Chondrocyte (in vitro differentiated cells): ENCODE measurements at regions not wholly inside any gene's neighbourhood (a gene's known extent, or its start where the extent isn't known, plus 50 kb on each side); places are given as distances from the start of the nearest gene placed in this dataset.

Source experiments
- DNase-seq: peaks from one replicate; pipeline ENCODE4 v3.0.0; 2021; ENCODE audit warnings: mixed read lengths, low spot score
- H3K27ac Mint-ChIP-seq: one replicate; pipeline ENCODE4 v1.8.0; 2021; ENCODE audit warnings: mild to moderate bottlenecking, moderate library complexity, mixed read lengths; ENCODE audit not compliant: unreplicated experiment
- H3K27me3 Mint-ChIP-seq: 2 replicates; pipeline ENCODE4 v1.8.0; 2021; ENCODE audit warnings: low read depth, mixed read lengths
- H3K36me3 Mint-ChIP-seq: 2 replicates; pipeline ENCODE4 v1.8.0; 2021; ENCODE audit warnings: low read depth, mixed read lengths
- H3K4me1 Mint-ChIP-seq: 2 replicates; pipeline ENCODE4 v1.8.0; 2021; ENCODE audit warnings: low read depth, mild to moderate bottlenecking, mixed read lengths
- H3K4me3 Mint-ChIP-seq: one replicate; pipeline ENCODE4 v1.8.0; 2021; ENCODE audit warnings: mild to moderate bottlenecking, moderate library complexity, mixed read lengths; ENCODE audit not compliant: unreplicated experiment
- H3K9me3 Mint-ChIP-seq: 2 replicates; pipeline ENCODE4 v1.8.0; 2021; ENCODE audit warnings: low read depth, mixed read lengths
- CTCF ChIP-seq: fragments of 200-600 bp; sonication (generic); IDR thresholded peaks from 2 replicates; pipeline ENCODE4 v1.5.0; 2021; ENCODE audit warnings: antibody characterized with exemption, mild to moderate bottlenecking, moderate library complexity

GRCh38 chr4:126346654-126347053 is 1031.9 kb downstream of the FAT4 start:
- no peaks in the 10 kb centered on the region for H3K4me1 Mint-ChIP-seq
- no peak for TF ChIP-seq CTCF
- peaks cover 2% of the 10 kb centered on the region for H3K27me3 Mint-ChIP-seq
- DNase-seq = no peak
- no peak overlapping the region for H3K27ac Mint-ChIP-seq
- no peaks in the 10 kb centered on the region for H3K9me3 Mint-ChIP-seq
- H3K4me3 Mint-ChIP-seq = no peak overlapping the region
- no peaks in the 10 kb centered on the region for H3K36me3 Mint-ChIP-seq

GRCh38 chr4:126354784-126355183 is 1040.0 kb downstream of the FAT4 start:
- no peaks in the 10 kb centered on the region for H3K9me3 Mint-ChIP-seq
- no peak for TF ChIP-seq CTCF
- no peak for DNase-seq
- no peak overlapping the region for H3K27ac Mint-ChIP-seq
- no peaks in the 10 kb centered on the region for H3K4me1 Mint-ChIP-seq
- peaks cover 5% of the 10 kb centered on the region for H3K27me3 Mint-ChIP-seq
- H3K4me3 Mint-ChIP-seq = no peak overlapping the region
- peaks cover 1% of the 10 kb centered on the region for H3K36me3 Mint-ChIP-seq

- no peak overlapping the region for H3K27ac Mint-ChIP-seq
- H3K36me3 Mint-ChIP-seq = peaks cover 1% of the 10 kb centered on the region
- no peaks in the 10 kb centered on the region for H3K9me3 Mint-ChIP-seq
- no peak overlapping the region for H3K4me3 Mint-ChIP-seq
- no peak for TF ChIP-seq CTCF
- peaks cover 2% of the 10 kb centered on the region for H3K27me3 Mint-ChIP-seq
- H3K4me1 Mint-ChIP-seq = no peaks in the 10 kb centered on the region
- no peak for DNase-seq
These were observed 1043.3 kb downstream of the FAT4 start for GRCh38 chr4:126358041-126358440.

GRCh38 chr4:126361287-126361686 is 1046.5 kb downstream of the FAT4 start:
- no peak for TF ChIP-seq CTCF
- Mint-ChIP-seq H3K4me1 (peaks cover 5% of the 10 kb centered on the region), H3K27me3 (no peaks in the 10 kb centered on the region), H3K27ac (no peak overlapping the region), H3K4me3 (no peak overlapping the region), H3K9me3 (no peaks in the 10 kb centered on the region), H3K36me3 (no peaks in the 10 kb centered on the region)
- no peak for DNase-seq

- H3K27ac Mint-ChIP-seq = no peak overlapping the region
- H3K27me3 Mint-ChIP-seq = no peaks in the 10 kb centered on the region
- no peaks in the 10 kb centered on the region for H3K36me3 Mint-ChIP-seq
- no peak for TF ChIP-seq CTCF
- no peak for DNase-seq
- no peak overlapping the region for H3K4me3 Mint-ChIP-seq
- no peaks in the 10 kb centered on the region for H3K9me3 Mint-ChIP-seq
- H3K4me1 Mint-ChIP-seq = peaks cover 5% of the 10 kb centered on the region
These were observed 1049.7 kb downstream of the FAT4 start for GRCh38 chr4:126364311-126364911.
